ENCODE measurements at regions not wholly inside any gene's neighbourhood (a gene's known extent, or its start where the extent isn't known, plus 50 kb on each side); places are given as distances from the start of the nearest gene placed in this dataset.
A peak's percentile ranks its signal among the peaks of the same experiment; 100 is the strongest.
"Not testable (repeated sequence)": the region's sequence is repeated elsewhere in the genome, so short reads cannot be mapped to it uniquely, and the experiment has no call there.

GRCh38 chr13:21228738-21229137 lies 52.3 kb downstream of the MRPL57 start:
- DNase-seq: no peak

GRCh38 chr13:21229241-21230024 lies 53.0 kb downstream of the MRPL57 start:
- DNase-seq: no peak

GRCh38 chr13:21230516-21230915 lies 54.1 kb downstream of the MRPL57 start:
- DNase-seq: no peak

GRCh38 chr13:21231426-21231940 lies 55.0 kb downstream of the MRPL57 start:
- no peak for DNase-seq

- no peak for DNase-seq
These were observed 55.7 kb downstream of the MRPL57 start for GRCh38 chr13:21232196-21232595.

- no peak for DNase-seq
These were observed 56.1 kb downstream of the MRPL57 start for GRCh38 chr13:21232599-21232998.

GRCh38 chr13:21233086-21233485 lies 56.6 kb downstream of the MRPL57 start:
- no peak for DNase-seq

GRCh38 chr13:21234526-21234925 lies 58.1 kb downstream of the MRPL57 start:
- no peak for DNase-seq

GRCh38 chr13:21235174-21235573 lies 58.7 kb downstream of the MRPL57 start:
- no peak for DNase-seq

GRCh38 chr13:21237081-21237480 lies 60.6 kb downstream of the MRPL57 start:
- DNase-seq: no peak

GRCh38 chr13:21238267-21238666 lies 61.8 kb downstream of the MRPL57 start:
- no peak for DNase-seq

- no peak for DNase-seq
These were observed 64.1 kb downstream of the MRPL57 start for GRCh38 chr13:21240586-21240985.

- DNase-seq: no peak
These were observed 65.8 kb downstream of the MRPL57 start for GRCh38 chr13:21242236-21242635.

GRCh38 chr13:21243045-21243897 lies 66.8 kb downstream of the MRPL57 start:
- DNase-seq: peak; percentile 4

GRCh38 chr13:21243898-21244184 lies 67.4 kb downstream of the MRPL57 start:
- not testable (repeated sequence) for DNase-seq

- no peak for DNase-seq
These were observed 70.4 kb downstream of the MRPL57 start for GRCh38 chr13:21246761-21247452.

GRCh38 chr13:21256351-21256761 lies 79.9 kb downstream of the MRPL57 start:
- no peak for DNase-seq

- DNase-seq: no peak
These were observed 80.4 kb downstream of the MRPL57 start for GRCh38 chr13:21256891-21257290.

- DNase-seq: no peak
These were observed 83.4 kb downstream of the MRPL57 start for GRCh38 chr13:21259571-21260455.

- not testable (repeated sequence) for DNase-seq
These were observed 84.3 kb downstream of the MRPL57 start for GRCh38 chr13:21260561-21261290.

GRCh38 chr13:21261487-21262216 lies 85.2 kb downstream of the MRPL57 start:
- DNase-seq: not testable (repeated sequence)

Measured in NCI-H1105 treated with DMSO at 0.1 percent for 48 hours (cell line).